Neural cell (in vitro differentiated cells): ENCODE measurements at regions not wholly inside any gene's neighbourhood (a gene's known extent, or its start where the extent isn't known, plus 50 kb on each side); places are given as distances from the start of the nearest gene placed in this dataset.

Experiments used
- EP300 ChIP-seq: fragments of 450-650 bp; conservative IDR thresholded peaks from 2 replicates; pipeline ENCODE4 v1.6.1; 2014; ENCODE audit warnings: antibody characterized with exemption, mild to moderate bottlenecking, moderate library complexity; ENCODE audit not compliant: poor library complexity, severe bottlenecking
- EZH2 ChIP-seq: fragments of 200-600, 300-800 bp; shearing (Covaris generic), sonication (generic); IDR thresholded peaks from 2 replicates; pipeline ENCODE4 v1.6.1; 2014; ENCODE audit warnings: antibody characterized with exemption, low read length, borderline replicate concordance, mild to moderate bottlenecking; ENCODE audit not compliant: insufficient read depth, poor library complexity, severe bottlenecking
- MXI1 ChIP-seq: fragments of 450-650 bp; conservative IDR thresholded peaks from 2 replicates; pipeline ENCODE4 v1.6.1; 2014; ENCODE audit warnings: antibody characterized with exemption, mild to moderate bottlenecking; ENCODE audit not compliant: poor library complexity, severe bottlenecking
- POLR2AphosphoS5 ChIP-seq: IDR thresholded peaks from 2 replicates; pipeline ENCODE4 v1.6.1; 2012
- RAD21 ChIP-seq: fragments of 450-650 bp; conservative IDR thresholded peaks from 2 replicates; pipeline ENCODE4 v1.6.1; 2014; ENCODE audit warnings: antibody characterized with exemption, mild to moderate bottlenecking, moderate library complexity
- SMC3 ChIP-seq: fragments of 450-650 bp; conservative IDR thresholded peaks from 2 replicates; pipeline ENCODE4 v1.6.1; 2014; ENCODE audit warnings: antibody characterized with exemption, mild to moderate bottlenecking, moderate library complexity; ENCODE audit not compliant: poor library complexity
- TAF1 ChIP-seq: IDR thresholded peaks from 2 replicates; pipeline ENCODE4 v1.6.1; 2012; ENCODE audit warnings: low read depth
- TF ChIP-seq, protein P1 (sequence below): fragments of 450-650 bp; IDR thresholded peaks from 2 replicates; pipeline ENCODE4 v1.5.1; 2014; ENCODE audit warnings: antibody characterized with exemption, mild to moderate bottlenecking, moderate library complexity; ENCODE audit not compliant: poor library complexity, severe bottlenecking
- TF ChIP-seq, protein P2 (sequence below): IDR thresholded peaks from 2 replicates; pipeline ENCODE4 v1.6.1; 2012; ENCODE audit warnings: borderline replicate concordance

DNA sequence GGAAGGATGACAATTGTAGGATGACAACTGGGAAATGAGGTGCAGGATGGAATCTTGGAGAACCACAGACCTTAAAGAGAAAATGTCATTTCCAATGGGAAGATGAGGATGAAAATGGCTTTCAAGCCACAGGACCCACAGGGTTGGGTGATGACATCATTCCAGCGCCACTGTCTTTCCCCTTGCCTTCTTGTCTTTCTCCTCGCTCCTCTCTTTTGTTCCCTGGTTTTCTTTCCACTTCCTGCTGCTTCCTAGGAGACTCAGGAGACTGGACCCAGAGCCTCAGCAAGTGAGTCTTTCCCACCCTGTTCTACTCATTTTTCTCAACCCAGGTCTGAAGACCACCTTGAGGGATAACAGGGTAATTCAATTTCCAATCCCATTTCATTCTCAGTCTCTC, 548.8 kb downstream of the FGF9 start:
- no peak for TF ChIP-seq POLR2AphosphoS5
- TF ChIP-seq, protein P1, sequence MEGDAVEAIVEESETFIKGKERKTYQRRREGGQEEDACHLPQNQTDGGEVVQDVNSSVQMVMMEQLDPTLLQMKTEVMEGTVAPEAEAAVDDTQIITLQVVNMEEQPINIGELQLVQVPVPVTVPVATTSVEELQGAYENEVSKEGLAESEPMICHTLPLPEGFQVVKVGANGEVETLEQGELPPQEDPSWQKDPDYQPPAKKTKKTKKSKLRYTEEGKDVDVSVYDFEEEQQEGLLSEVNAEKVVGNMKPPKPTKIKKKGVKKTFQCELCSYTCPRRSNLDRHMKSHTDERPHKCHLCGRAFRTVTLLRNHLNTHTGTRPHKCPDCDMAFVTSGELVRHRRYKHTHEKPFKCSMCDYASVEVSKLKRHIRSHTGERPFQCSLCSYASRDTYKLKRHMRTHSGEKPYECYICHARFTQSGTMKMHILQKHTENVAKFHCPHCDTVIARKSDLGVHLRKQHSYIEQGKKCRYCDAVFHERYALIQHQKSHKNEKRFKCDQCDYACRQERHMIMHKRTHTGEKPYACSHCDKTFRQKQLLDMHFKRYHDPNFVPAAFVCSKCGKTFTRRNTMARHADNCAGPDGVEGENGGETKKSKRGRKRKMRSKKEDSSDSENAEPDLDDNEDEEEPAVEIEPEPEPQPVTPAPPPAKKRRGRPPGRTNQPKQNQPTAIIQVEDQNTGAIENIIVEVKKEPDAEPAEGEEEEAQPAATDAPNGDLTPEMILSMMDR = no peak
- TF ChIP-seq, protein P2, sequence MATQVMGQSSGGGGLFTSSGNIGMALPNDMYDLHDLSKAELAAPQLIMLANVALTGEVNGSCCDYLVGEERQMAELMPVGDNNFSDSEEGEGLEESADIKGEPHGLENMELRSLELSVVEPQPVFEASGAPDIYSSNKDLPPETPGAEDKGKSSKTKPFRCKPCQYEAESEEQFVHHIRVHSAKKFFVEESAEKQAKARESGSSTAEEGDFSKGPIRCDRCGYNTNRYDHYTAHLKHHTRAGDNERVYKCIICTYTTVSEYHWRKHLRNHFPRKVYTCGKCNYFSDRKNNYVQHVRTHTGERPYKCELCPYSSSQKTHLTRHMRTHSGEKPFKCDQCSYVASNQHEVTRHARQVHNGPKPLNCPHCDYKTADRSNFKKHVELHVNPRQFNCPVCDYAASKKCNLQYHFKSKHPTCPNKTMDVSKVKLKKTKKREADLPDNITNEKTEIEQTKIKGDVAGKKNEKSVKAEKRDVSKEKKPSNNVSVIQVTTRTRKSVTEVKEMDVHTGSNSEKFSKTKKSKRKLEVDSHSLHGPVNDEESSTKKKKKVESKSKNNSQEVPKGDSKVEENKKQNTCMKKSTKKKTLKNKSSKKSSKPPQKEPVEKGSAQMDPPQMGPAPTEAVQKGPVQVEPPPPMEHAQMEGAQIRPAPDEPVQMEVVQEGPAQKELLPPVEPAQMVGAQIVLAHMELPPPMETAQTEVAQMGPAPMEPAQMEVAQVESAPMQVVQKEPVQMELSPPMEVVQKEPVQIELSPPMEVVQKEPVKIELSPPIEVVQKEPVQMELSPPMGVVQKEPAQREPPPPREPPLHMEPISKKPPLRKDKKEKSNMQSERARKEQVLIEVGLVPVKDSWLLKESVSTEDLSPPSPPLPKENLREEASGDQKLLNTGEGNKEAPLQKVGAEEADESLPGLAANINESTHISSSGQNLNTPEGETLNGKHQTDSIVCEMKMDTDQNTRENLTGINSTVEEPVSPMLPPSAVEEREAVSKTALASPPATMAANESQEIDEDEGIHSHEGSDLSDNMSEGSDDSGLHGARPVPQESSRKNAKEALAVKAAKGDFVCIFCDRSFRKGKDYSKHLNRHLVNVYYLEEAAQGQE = no peak
- no peak for TF ChIP-seq SMC3
- no peak for TF ChIP-seq EZH2
- no peak for TF ChIP-seq EP300
- TF ChIP-seq TAF1 = no peak
- no peak for TF ChIP-seq MXI1
- no peak for TF ChIP-seq RAD21
